GM23338 (cell line): ENCODE measurements at regions not wholly inside any gene's neighbourhood (a gene's known extent, or its start where the extent isn't known, plus 50 kb on each side); places are given as distances from the start of the nearest gene placed in this dataset.

Experiments
- CREB1 ChIP-seq: fragments of 250-450 bp; sonication (Bioruptor Pico); IDR thresholded peaks from 2 replicates; pipeline ENCODE4 v1.5.0; 2020; ENCODE audit warnings: low read depth, mild to moderate bottlenecking, moderate library complexity
- EZH2 ChIP-seq: fragments of 200-600 bp; sonication (generic); IDR thresholded peaks from one replicate; pipeline ENCODE4 v1.8.0; 2017; ENCODE audit warnings: antibody characterized with exemption, mild to moderate bottlenecking, low read depth; ENCODE audit not compliant: unreplicated experiment
- EZH2phosphoT487 ChIP-seq: fragments of 200-600 bp; sonication (generic); IDR thresholded peaks from one replicate; pipeline ENCODE4 v1.8.1; 2018; ENCODE audit warnings: antibody characterized with exemption; ENCODE audit not compliant: unreplicated experiment
- POLR2AphosphoS5 ChIP-seq: IDR thresholded peaks from 2 replicates; pipeline ENCODE4 v1.6.1; 2016; ENCODE audit warnings: antibody characterized with exemption, low read depth
- STAT1 ChIP-seq: IDR thresholded peaks from one replicate; pipeline ENCODE4 v1.6.1; 2016; ENCODE audit warnings: antibody characterized with exemption; ENCODE audit not compliant: unreplicated experiment
- ZNF331 ChIP-seq: fragments of 250-450 bp; sonication (Bioruptor Pico); IDR thresholded peaks from 2 replicates; pipeline ENCODE4 v1.5.0; 2020; ENCODE audit warnings: low read depth, mild to moderate bottlenecking, moderate library complexity
- TF ChIP-seq, protein P1 (sequence below), 2 experiments: fragments of 200-600 bp in 1 of 2; sonication (generic) in 1 of 2; conservative IDR thresholded peaks; 2 replicates each; pipeline versions ENCODE4 v1.5.1 to v1.6.1; 2016 to 2017; ENCODE audit warnings: antibody characterized with exemption in 2 of 2, low read depth in 2 of 2, mild to moderate bottlenecking in 2 of 2, moderate library complexity in 1 of 2
- TF ChIP-seq, protein P2 (sequence below): IDR thresholded peaks from one replicate; pipeline ENCODE4 v1.6.1; 2018; ENCODE audit warnings: antibody characterized with exemption; ENCODE audit not compliant: unreplicated experiment
- TF ChIP-seq, protein P3 (sequence below): IDR thresholded peaks from 2 replicates; pipeline ENCODE4 v1.6.1; 2016; ENCODE audit warnings: antibody characterized with exemption

DNA sequence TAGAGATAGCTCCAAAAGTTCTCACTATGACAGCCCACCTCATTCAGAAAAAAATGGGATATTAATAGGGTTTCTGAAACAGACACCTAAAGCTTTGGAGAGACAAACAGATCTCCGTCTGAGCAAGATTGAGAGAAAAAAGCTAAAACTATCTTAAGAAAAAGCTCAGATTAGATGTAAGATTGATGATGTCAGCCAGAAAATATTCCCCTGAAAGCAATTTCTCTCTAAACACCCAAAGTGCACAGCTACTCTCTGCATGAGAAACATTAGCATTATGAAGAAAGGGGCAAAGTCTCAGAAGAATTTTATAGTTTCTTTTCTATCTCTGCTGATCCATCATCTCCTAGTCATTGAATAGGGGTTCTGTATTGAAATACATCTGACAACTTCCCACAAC, 148.9 kb downstream of the ZNF737 start:
- TF ChIP-seq, protein P1, sequence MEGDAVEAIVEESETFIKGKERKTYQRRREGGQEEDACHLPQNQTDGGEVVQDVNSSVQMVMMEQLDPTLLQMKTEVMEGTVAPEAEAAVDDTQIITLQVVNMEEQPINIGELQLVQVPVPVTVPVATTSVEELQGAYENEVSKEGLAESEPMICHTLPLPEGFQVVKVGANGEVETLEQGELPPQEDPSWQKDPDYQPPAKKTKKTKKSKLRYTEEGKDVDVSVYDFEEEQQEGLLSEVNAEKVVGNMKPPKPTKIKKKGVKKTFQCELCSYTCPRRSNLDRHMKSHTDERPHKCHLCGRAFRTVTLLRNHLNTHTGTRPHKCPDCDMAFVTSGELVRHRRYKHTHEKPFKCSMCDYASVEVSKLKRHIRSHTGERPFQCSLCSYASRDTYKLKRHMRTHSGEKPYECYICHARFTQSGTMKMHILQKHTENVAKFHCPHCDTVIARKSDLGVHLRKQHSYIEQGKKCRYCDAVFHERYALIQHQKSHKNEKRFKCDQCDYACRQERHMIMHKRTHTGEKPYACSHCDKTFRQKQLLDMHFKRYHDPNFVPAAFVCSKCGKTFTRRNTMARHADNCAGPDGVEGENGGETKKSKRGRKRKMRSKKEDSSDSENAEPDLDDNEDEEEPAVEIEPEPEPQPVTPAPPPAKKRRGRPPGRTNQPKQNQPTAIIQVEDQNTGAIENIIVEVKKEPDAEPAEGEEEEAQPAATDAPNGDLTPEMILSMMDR (conservative IDR thresholded peaks at IDR 0.05; ENCODE audit: low read depth in 2 of 2) = no peak
- TF ChIP-seq EZH2 (no peak), POLR2AphosphoS5 (no peak), EZH2phosphoT487 (no peak), CREB1 (CRISPR knock-in tag) (no peak), ZNF331 (CRISPR knock-in tag) (no peak), STAT1 (no peak)
- TF ChIP-seq, protein P2, sequence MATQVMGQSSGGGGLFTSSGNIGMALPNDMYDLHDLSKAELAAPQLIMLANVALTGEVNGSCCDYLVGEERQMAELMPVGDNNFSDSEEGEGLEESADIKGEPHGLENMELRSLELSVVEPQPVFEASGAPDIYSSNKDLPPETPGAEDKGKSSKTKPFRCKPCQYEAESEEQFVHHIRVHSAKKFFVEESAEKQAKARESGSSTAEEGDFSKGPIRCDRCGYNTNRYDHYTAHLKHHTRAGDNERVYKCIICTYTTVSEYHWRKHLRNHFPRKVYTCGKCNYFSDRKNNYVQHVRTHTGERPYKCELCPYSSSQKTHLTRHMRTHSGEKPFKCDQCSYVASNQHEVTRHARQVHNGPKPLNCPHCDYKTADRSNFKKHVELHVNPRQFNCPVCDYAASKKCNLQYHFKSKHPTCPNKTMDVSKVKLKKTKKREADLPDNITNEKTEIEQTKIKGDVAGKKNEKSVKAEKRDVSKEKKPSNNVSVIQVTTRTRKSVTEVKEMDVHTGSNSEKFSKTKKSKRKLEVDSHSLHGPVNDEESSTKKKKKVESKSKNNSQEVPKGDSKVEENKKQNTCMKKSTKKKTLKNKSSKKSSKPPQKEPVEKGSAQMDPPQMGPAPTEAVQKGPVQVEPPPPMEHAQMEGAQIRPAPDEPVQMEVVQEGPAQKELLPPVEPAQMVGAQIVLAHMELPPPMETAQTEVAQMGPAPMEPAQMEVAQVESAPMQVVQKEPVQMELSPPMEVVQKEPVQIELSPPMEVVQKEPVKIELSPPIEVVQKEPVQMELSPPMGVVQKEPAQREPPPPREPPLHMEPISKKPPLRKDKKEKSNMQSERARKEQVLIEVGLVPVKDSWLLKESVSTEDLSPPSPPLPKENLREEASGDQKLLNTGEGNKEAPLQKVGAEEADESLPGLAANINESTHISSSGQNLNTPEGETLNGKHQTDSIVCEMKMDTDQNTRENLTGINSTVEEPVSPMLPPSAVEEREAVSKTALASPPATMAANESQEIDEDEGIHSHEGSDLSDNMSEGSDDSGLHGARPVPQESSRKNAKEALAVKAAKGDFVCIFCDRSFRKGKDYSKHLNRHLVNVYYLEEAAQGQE = no peak
- TF ChIP-seq, protein P3, sequence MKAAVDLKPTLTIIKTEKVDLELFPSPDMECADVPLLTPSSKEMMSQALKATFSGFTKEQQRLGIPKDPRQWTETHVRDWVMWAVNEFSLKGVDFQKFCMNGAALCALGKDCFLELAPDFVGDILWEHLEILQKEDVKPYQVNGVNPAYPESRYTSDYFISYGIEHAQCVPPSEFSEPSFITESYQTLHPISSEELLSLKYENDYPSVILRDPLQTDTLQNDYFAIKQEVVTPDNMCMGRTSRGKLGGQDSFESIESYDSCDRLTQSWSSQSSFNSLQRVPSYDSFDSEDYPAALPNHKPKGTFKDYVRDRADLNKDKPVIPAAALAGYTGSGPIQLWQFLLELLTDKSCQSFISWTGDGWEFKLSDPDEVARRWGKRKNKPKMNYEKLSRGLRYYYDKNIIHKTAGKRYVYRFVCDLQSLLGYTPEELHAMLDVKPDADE = no peak
